CD8-positive, alpha-beta memory T cell (primary cell): ENCODE measurements at regions not wholly inside any gene's neighbourhood (a gene's known extent, or its start where the extent isn't known, plus 50 kb on each side); places are given as distances from the start of the nearest gene placed in this dataset.
A peak's percentile ranks its signal among the peaks of the same experiment; 100 is the strongest.

ENCODE experiments used
- CTCF ChIA-PET: fragments of 350-600 bp; sonication (Branson Sonifier 250); formaldehyde crosslinking; loops from one replicate; lab custom pipeline; 2021; ENCODE audit warnings: antibody characterized with exemption; lab: Charles Lee
- POLR2A ChIA-PET: fragments of 350-600 bp; sonication (Branson Sonifier 250); formaldehyde crosslinking; loops from one replicate; lab custom pipeline; 2021; ENCODE audit warnings: antibody characterized with exemption; lab: Charles Lee
- DNase-seq, 5 donors: peaks; one replicate each; pipeline versions ENCODE4 v3.0.0 to v3.0.0-alpha.2; 2020 to 2022; ENCODE audit warnings: mixed read lengths in 1 of 5
- H3K27ac ChIP-seq: one replicate; pipeline ENCODE4 v1.7.0; 2013; ENCODE audit warnings: low read depth, mild to moderate bottlenecking, low read length, moderate library complexity
- H3K27me3 ChIP-seq: 2 replicates; pipeline ENCODE4 v1.7.0; 2013; ENCODE audit warnings: low read length, mild to moderate bottlenecking; ENCODE audit not compliant: insufficient read depth, poor library complexity, severe bottlenecking
- H3K36me3 ChIP-seq: 2 replicates; pipeline ENCODE4 v1.7.0; 2013; ENCODE audit warnings: mild to moderate bottlenecking, low read length, moderate library complexity; ENCODE audit not compliant: insufficient read depth
- H3K4me1 ChIP-seq: 2 replicates; pipeline ENCODE4 v1.7.0; 2013; ENCODE audit warnings: mild to moderate bottlenecking, low read length, moderate library complexity; ENCODE audit not compliant: insufficient read depth
- H3K4me3 ChIP-seq: 2 replicates; pipeline ENCODE4 v1.7.0; 2013; ENCODE audit warnings: mild to moderate bottlenecking, low read length
- H3K9me3 ChIP-seq: 2 replicates; pipeline ENCODE4 v1.7.0; 2013; ENCODE audit warnings: mild to moderate bottlenecking, low read length
- H3K27ac Mint-ChIP-seq, 8 donors: one replicate each; pipeline ENCODE4 v1.8.0; 2020 to 2021; ENCODE audit warnings: mixed read lengths in 8 of 8, mild to moderate bottlenecking in 6 of 8, inconsistent platforms in 3 of 8, moderate library complexity in 3 of 8
- H3K27me3 Mint-ChIP-seq, 2 donors: one replicate each; pipeline ENCODE4 v1.8.0; 2020 to 2021; ENCODE audit warnings: mixed read lengths in 2 of 2, mild to moderate bottlenecking in 1 of 2, moderate library complexity in 1 of 2
- H3K36me3 Mint-ChIP-seq, 3 donors: one replicate each; pipeline ENCODE4 v1.8.0; 2020 to 2021; ENCODE audit warnings: mixed read lengths in 3 of 3, inconsistent platforms in 1 of 3, mild to moderate bottlenecking in 1 of 3
- H3K4me1 Mint-ChIP-seq, 3 donors: one replicate each; pipeline ENCODE4 v1.8.0; 2020 to 2021; ENCODE audit warnings: mixed read lengths in 3 of 3, inconsistent platforms in 1 of 3, mild to moderate bottlenecking in 1 of 3
- H3K4me3 Mint-ChIP-seq, 7 donors: one replicate each; pipeline ENCODE4 v1.8.0; 2020 to 2021; ENCODE audit warnings: mixed read lengths in 7 of 7, mild to moderate bottlenecking in 6 of 7, moderate library complexity in 4 of 7, inconsistent platforms in 2 of 7
- H3K9me3 Mint-ChIP-seq, 5 donors: one replicate each; pipeline ENCODE4 v1.8.0; 2020 to 2022; ENCODE audit warnings: mixed read lengths in 5 of 5, mild to moderate bottlenecking in 3 of 5, moderate library complexity in 2 of 5, inconsistent platforms in 1 of 5

- DNase-seq, result no peak
- H3K4me1 ChIP-seq, result no peaks in the 10 kb centered on the region
- peaks cover 0 to 4% of the 10 kb centered on the region in 2 donors for H3K27me3 Mint-ChIP-seq
- POLR2A ChIA-PET, result no interaction called here
- peak overlapping the region in 1 of 8 donors; percentile 4 for H3K27ac Mint-ChIP-seq
- H3K9me3 ChIP-seq, result no peaks in the 10 kb centered on the region
- CTCF ChIA-PET, result no interaction called here
- H3K27me3 ChIP-seq, result no peaks in the 10 kb centered on the region
- H3K4me1 Mint-ChIP-seq, result peaks cover 0 to 2% (median 0%) of the 10 kb centered on the region in 3 donors
- no peaks in the 10 kb centered on the region for H3K9me3 Mint-ChIP-seq
- H3K27ac ChIP-seq, result no peak overlapping the region
- H3K4me3 Mint-ChIP-seq, result no peak overlapping the region
- H3K36me3 ChIP-seq, result no peaks in the 10 kb centered on the region
- H3K36me3 Mint-ChIP-seq, result no peaks in the 10 kb centered on the region
- no peak overlapping the region for H3K4me3 ChIP-seq
Measured at GRCh38 chr22:44402196-44403111, 89.7 kb upstream of the SHISAL1 start.

DNA sequence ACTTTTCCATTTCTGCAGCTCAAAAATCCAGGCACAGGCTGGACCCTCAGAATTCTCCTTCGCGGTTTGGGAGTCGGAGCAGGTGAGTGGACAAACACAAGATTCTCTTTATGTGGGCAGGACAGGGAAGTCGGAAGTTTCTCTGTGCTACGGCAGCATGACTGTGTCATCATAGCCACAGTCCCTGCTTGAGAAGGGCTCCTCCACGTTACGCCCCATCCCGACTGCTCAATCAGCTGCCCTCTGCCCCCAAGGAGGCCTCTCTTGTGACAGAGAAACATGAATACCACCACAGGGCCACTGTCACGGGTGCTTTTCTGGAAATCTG, 89.0 kb upstream of the SHISAL1 start:
- H3K4me3 Mint-ChIP-seq, result no peak overlapping the region
- H3K4me1 Mint-ChIP-seq, result peaks cover 0 to 2% (median 0%) of the 10 kb centered on the region in 3 donors
- no peaks in the 10 kb centered on the region for H3K27me3 ChIP-seq
- no peaks in the 10 kb centered on the region for H3K36me3 Mint-ChIP-seq
- no peaks in the 10 kb centered on the region for H3K9me3 Mint-ChIP-seq
- CTCF ChIA-PET, result interaction anchor here (1.2 kb wide), 1 partner anchor 8 kb away, joined by 3 read pairs; no protein-coding TSS in a partner anchor
- H3K36me3 ChIP-seq, result no peaks in the 10 kb centered on the region
- H3K27ac Mint-ChIP-seq, result peak overlapping the region in 2 of 8 donors; percentile 7 to 31
- no peak overlapping the region for H3K4me3 ChIP-seq
- H3K9me3 ChIP-seq, result no peaks in the 10 kb centered on the region
- no peaks in the 10 kb centered on the region for H3K4me1 ChIP-seq
- DNase-seq, result no peak
- POLR2A ChIA-PET, result no interaction called here
- no peak overlapping the region for H3K27ac ChIP-seq
- peaks cover 0 to 4% of the 10 kb centered on the region in 2 donors for H3K27me3 Mint-ChIP-seq

- H3K4me3 Mint-ChIP-seq, result no peak overlapping the region
- no peak for DNase-seq
- H3K4me1 Mint-ChIP-seq, result peaks cover 0 to 2% (median 0%) of the 10 kb centered on the region in 3 donors
- POLR2A ChIA-PET, result no interaction called here
- CTCF ChIA-PET, result interaction anchor here (1.2 kb wide), 1 partner anchor 9 kb away, joined by 3 read pairs; no protein-coding TSS in a partner anchor
- Histone ChIP-seq H3K4me1 (no peaks in the 10 kb centered on the region), H3K27ac (no peak overlapping the region), H3K4me3 (no peak overlapping the region), H3K36me3 (no peaks in the 10 kb centered on the region), H3K27me3 (no peaks in the 10 kb centered on the region), H3K9me3 (no peaks in the 10 kb centered on the region)
- peaks cover 3 to 4% of the 10 kb centered on the region in 2 donors for H3K27me3 Mint-ChIP-seq
- H3K36me3 Mint-ChIP-seq, result no peaks in the 10 kb centered on the region
- H3K9me3 Mint-ChIP-seq, result no peaks in the 10 kb centered on the region
- H3K27ac Mint-ChIP-seq, result peak overlapping the region in 1 of 8 donors; percentile 27
Measured at GRCh38 chr22:44400763-44401060, 88.0 kb upstream of the SHISAL1 start.

DNA sequence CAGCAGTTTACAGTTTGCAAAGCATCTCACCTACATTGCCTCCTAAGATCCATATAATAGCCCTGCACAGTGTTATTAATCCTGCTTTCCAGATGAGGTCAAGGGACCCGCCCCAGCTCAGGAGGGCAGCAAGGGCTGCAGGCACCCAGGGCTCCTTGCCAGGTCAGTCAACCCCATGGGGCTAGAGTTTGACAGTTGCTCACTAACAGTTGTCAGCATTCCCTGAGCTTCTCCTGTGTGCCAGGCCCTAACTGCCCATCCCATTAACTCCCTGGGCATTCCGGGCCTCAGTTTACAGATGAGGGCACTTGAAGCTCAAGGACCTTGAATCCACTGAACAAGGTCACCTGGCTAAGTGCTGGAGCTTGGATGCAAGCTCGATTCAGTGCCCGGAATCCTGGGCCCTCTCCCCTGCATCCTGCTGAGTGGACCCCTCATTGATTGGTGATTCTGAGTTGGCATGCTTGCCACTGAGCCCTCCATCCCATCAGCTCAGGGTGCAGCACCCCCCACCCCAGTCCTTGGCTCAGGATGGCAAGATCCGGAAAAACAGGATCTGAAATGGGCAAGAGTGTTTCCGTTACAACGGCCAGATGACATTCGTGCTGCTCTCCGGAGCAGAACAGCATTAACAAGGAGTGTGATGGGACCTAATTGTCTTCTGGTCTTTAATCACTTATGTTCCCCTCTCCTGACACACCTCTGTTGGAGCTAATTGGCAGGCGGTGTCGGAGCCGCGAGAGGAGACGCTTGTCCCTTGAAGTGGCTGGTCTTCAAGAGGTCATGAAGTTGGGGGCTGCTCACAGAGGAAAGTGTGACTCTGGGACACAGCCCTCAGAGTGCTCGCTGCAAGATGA, 87.4 kb upstream of the SHISAL1 start:
- CTCF ChIA-PET, result interaction anchor here (1.2 kb wide), 1 partner anchor 10 kb away, joined by 3 read pairs; no protein-coding TSS in a partner anchor
- POLR2A ChIA-PET, result no interaction called here

GRCh38 chr22:44398856-44399837, 86.4 kb upstream of the SHISAL1 start:
- H3K27ac Mint-ChIP-seq, result peak overlapping the region in 1 of 8 donors; percentile 80
- no peak overlapping the region for H3K27ac ChIP-seq
- H3K9me3 ChIP-seq, result no peaks in the 10 kb centered on the region
- peaks cover 5 to 6% of the 10 kb centered on the region in 2 donors for H3K27me3 Mint-ChIP-seq
- ChIA-PET POLR2A (no interaction called here), CTCF (no interaction called here)
- peak overlapping the region in 1 of 7 donors; percentile 4 for H3K4me3 Mint-ChIP-seq
- H3K9me3 Mint-ChIP-seq, result no peaks in the 10 kb centered on the region
- H3K36me3 Mint-ChIP-seq, result no peaks in the 10 kb centered on the region
- DNase-seq, result no peak
- H3K36me3 ChIP-seq, result no peaks in the 10 kb centered on the region
- H3K4me3 ChIP-seq, result no peak overlapping the region
- H3K27me3 ChIP-seq, result no peaks in the 10 kb centered on the region
- H3K4me1 ChIP-seq, result no peaks in the 10 kb centered on the region
- H3K4me1 Mint-ChIP-seq, result peaks cover 0 to 2% (median 0%) of the 10 kb centered on the region in 3 donors

More for the DNA sequence above, 87.4 kb upstream of the SHISAL1 start:
- Histone ChIP-seq H3K36me3 (no peaks in the 10 kb centered on the region), H3K4me3 (no peak overlapping the region), H3K9me3 (no peaks in the 10 kb centered on the region), H3K4me1 (no peaks in the 10 kb centered on the region), H3K27me3 (no peaks in the 10 kb centered on the region), H3K27ac (no peak overlapping the region)
- Mint-ChIP-seq H3K4me1 (peaks cover 0 to 2% (median 0%) of the 10 kb centered on the region in 3 donors), H3K4me3 (no peak overlapping the region), H3K9me3 (no peaks in the 10 kb centered on the region), H3K27ac (peak overlapping the region in 2 of 8 donors; percentile 27 to 80), H3K36me3 (no peaks in the 10 kb centered on the region), H3K27me3 (peaks cover 3 to 4% of the 10 kb centered on the region in 2 donors)
- DNase-seq, result no peak

- Mint-ChIP-seq H3K27me3 (peaks cover 8 to 13% of the 10 kb centered on the region in 2 donors), H3K27ac (peak overlapping the region in 1 of 8 donors; percentile 19), H3K4me1 (peaks cover 0 to 2% (median 0%) of the 10 kb centered on the region in 3 donors), H3K4me3 (no peak overlapping the region), H3K36me3 (peaks cover 0 to 3% (median 0%) of the 10 kb centered on the region in 3 donors), H3K9me3 (no peaks in the 10 kb centered on the region)
- ChIA-PET POLR2A (no interaction called here), CTCF (interaction anchor here (1.4 kb wide), 1 partner anchor 170 kb away, joined by 4 read pairs; no protein-coding TSS in a partner anchor)
- no peaks in the 10 kb centered on the region for H3K27me3 ChIP-seq
- no peak for DNase-seq
- no peak overlapping the region for H3K4me3 ChIP-seq
- no peaks in the 10 kb centered on the region for H3K9me3 ChIP-seq
- no peak overlapping the region for H3K27ac ChIP-seq
- H3K4me1 ChIP-seq, result no peaks in the 10 kb centered on the region
- no peaks in the 10 kb centered on the region for H3K36me3 ChIP-seq
Measured at GRCh38 chr22:44396727-44397722, 84.3 kb upstream of the SHISAL1 start.
